Nephron (organoid): ENCODE measurements at regions not wholly inside any gene's neighbourhood (a gene's known extent, or its start where the extent isn't known, plus 50 kb on each side); places are given as distances from the start of the nearest gene placed in this dataset.
A peak's percentile ranks its signal among the peaks of the same experiment; 100 is the strongest.

Source experiments
- H3K27ac Mint-ChIP-seq, 3 experiments: 2 replicates each; pipeline ENCODE4 v1.8.0; 2020; ENCODE audit warnings: mixed read lengths in 3 of 3, mild to moderate bottlenecking in 2 of 3, moderate library complexity in 1 of 3
- H3K27me3 Mint-ChIP-seq: 2 replicates; pipeline ENCODE4 v1.8.0; 2021; ENCODE audit warnings: low read depth, mild to moderate bottlenecking, moderate library complexity, mixed read lengths
- H3K36me3 Mint-ChIP-seq: 2 replicates; pipeline ENCODE4 v1.8.0; 2020; ENCODE audit warnings: low read depth, mixed read lengths
- H3K4me1 Mint-ChIP-seq: 2 replicates; pipeline ENCODE4 v1.8.0; 2020; ENCODE audit warnings: mixed read lengths
- H3K4me3 Mint-ChIP-seq, 3 experiments: 2 replicates each; pipeline ENCODE4 v1.8.0; 2020; ENCODE audit warnings: mild to moderate bottlenecking in 3 of 3, mixed read lengths in 3 of 3, moderate library complexity in 2 of 3
- H3K9me3 Mint-ChIP-seq: 2 replicates; pipeline ENCODE4 v1.8.0; 2020; ENCODE audit warnings: mixed read lengths
- CTCF ChIP-seq, 3 experiments: fragments of 200-600 bp; sonication (generic); IDR thresholded peaks; one replicate each; pipeline ENCODE4 v1.5.0; 2021; ENCODE audit warnings: antibody characterized with exemption in 3 of 3; ENCODE audit not compliant: unreplicated experiment in 3 of 3

- no peak for TF ChIP-seq CTCF (IDR thresholded peaks at IDR 0.05; ENCODE audit: unreplicated experiment in 3 of 3)
- H3K36me3 Mint-ChIP-seq = no peaks in the 10 kb centered on the region
- no peak overlapping the region for H3K27ac Mint-ChIP-seq
- no peaks in the 10 kb centered on the region for H3K27me3 Mint-ChIP-seq
- no peak overlapping the region for H3K4me3 Mint-ChIP-seq
- peaks cover 7% of the 10 kb centered on the region for H3K4me1 Mint-ChIP-seq
- no peaks in the 10 kb centered on the region for H3K9me3 Mint-ChIP-seq
Measured at GRCh38 chr4:85368932-85369331, 106.0 kb upstream of the ARHGAP24 start.

GRCh38 chr4:85369703-85370380, 105.1 kb upstream of the ARHGAP24 start:
- no peak overlapping the region for H3K27ac Mint-ChIP-seq
- no peaks in the 10 kb centered on the region for H3K36me3 Mint-ChIP-seq
- H3K27me3 Mint-ChIP-seq = no peaks in the 10 kb centered on the region
- H3K4me1 Mint-ChIP-seq = peaks cover 11% of the 10 kb centered on the region
- no peak for TF ChIP-seq CTCF (IDR thresholded peaks at IDR 0.05; ENCODE audit: unreplicated experiment in 3 of 3)
- no peak overlapping the region for H3K4me3 Mint-ChIP-seq
- no peaks in the 10 kb centered on the region for H3K9me3 Mint-ChIP-seq

GRCh38 chr4:85370400-85371032, 104.4 kb upstream of the ARHGAP24 start:
- no peak overlapping the region for H3K4me3 Mint-ChIP-seq
- H3K27me3 Mint-ChIP-seq = no peaks in the 10 kb centered on the region
- TF ChIP-seq CTCF (IDR thresholded peaks at IDR 0.05; ENCODE audit: unreplicated experiment in 3 of 3) = peak; percentile 59 to 67 (median 66)
- no peaks in the 10 kb centered on the region for H3K36me3 Mint-ChIP-seq
- H3K9me3 Mint-ChIP-seq = no peaks in the 10 kb centered on the region
- H3K4me1 Mint-ChIP-seq = peaks cover 11% of the 10 kb centered on the region
- no peak overlapping the region for H3K27ac Mint-ChIP-seq

GRCh38 chr4:85372966-85373365, 102.0 kb upstream of the ARHGAP24 start:
- Mint-ChIP-seq H3K27ac (no peak overlapping the region), H3K27me3 (no peaks in the 10 kb centered on the region), H3K4me3 (no peak overlapping the region), H3K4me1 (peaks cover 11% of the 10 kb centered on the region), H3K36me3 (no peaks in the 10 kb centered on the region), H3K9me3 (no peaks in the 10 kb centered on the region)
- no peak for TF ChIP-seq CTCF (IDR thresholded peaks at IDR 0.05; ENCODE audit: unreplicated experiment in 3 of 3)

GRCh38 chr4:85376285-85376684, 98.7 kb upstream of the ARHGAP24 start:
- no peaks in the 10 kb centered on the region for H3K9me3 Mint-ChIP-seq
- H3K27me3 Mint-ChIP-seq = no peaks in the 10 kb centered on the region
- no peak overlapping the region for H3K4me3 Mint-ChIP-seq
- H3K36me3 Mint-ChIP-seq = no peaks in the 10 kb centered on the region
- TF ChIP-seq CTCF (IDR thresholded peaks at IDR 0.05; ENCODE audit: unreplicated experiment in 3 of 3) = no peak
- no peak overlapping the region for H3K27ac Mint-ChIP-seq
- H3K4me1 Mint-ChIP-seq = peaks cover 11% of the 10 kb centered on the region

GRCh38 chr4:85381968-85382367, 93.0 kb upstream of the ARHGAP24 start:
- Mint-ChIP-seq H3K9me3 (no peaks in the 10 kb centered on the region), H3K36me3 (no peaks in the 10 kb centered on the region), H3K4me3 (no peak overlapping the region), H3K27ac (no peak overlapping the region), H3K4me1 (no peaks in the 10 kb centered on the region), H3K27me3 (no peaks in the 10 kb centered on the region)
- TF ChIP-seq CTCF (IDR thresholded peaks at IDR 0.05; ENCODE audit: unreplicated experiment in 3 of 3) = no peak
